NCI-H1417 treated with DMSO at 0.1 percent for 48 hours (cell line): ENCODE measurements at regions not wholly inside any gene's neighbourhood (a gene's known extent, or its start where the extent isn't known, plus 50 kb on each side); places are given as distances from the start of the nearest gene placed in this dataset.

ENCODE experiments used
- DNase-seq: peaks from one replicate; lab custom pipeline; 2025; lab: John Stamatoyannopoulos, UW

DNA sequence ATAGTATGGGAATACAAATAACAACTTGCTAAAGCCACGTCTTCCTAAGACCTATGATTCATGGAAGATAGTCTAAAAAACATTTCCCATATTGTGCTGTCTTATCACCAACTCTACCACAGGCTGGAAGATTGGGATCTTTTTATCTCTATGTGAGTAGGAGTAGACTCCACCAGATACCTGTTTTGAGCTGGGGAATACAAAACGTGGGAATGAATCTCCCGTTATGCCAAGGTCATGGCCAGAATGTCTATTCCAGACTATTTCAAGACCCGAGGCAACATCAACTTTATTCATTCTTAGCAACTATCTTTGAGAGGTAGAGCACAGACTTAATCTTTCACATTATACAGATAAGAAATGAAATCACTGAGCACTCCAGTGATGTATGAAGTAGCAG lies 2350.9 kb upstream of the WWC1 start:
- no peak for DNase-seq

DNA sequence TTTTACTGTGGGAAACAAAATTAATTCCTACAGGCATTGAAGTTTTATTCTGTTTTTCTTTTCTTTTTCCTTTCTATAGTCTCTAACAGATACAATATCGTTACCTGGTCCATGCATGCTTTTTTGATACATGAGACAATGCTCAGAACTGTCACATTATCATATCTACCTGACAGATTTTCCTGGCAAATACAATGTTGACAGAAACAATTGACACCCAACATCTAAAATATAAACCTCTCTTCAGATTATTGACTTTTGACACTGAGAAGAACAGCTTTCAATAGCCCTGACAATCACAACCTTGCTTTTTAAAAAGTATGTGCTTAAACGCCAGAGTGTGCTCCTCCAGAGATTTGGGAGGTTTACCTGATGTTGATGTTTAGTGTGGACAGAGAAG lies 2334.6 kb upstream of the WWC1 start:
- DNase-seq, result no peak

DNA sequence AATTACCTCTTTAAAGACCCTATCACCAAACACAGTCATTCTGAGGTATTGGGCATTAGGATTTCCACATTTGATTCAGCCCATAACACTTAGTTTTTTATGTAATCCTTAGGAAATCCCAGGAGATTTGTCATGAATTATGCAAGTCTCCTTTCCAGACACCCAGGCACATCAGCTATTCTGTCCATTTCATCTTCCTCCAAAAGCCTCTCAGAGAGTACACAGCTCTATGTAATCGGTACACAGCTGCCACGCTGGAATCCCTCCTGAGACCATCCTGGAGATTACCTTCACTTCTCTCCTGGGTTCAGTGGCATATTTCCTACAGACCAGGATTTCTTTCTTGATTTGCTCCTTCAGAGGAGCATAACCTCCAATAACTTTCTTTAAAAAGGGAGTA lies 2309.8 kb upstream of the WWC1 start:
- no peak for DNase-seq

DNA sequence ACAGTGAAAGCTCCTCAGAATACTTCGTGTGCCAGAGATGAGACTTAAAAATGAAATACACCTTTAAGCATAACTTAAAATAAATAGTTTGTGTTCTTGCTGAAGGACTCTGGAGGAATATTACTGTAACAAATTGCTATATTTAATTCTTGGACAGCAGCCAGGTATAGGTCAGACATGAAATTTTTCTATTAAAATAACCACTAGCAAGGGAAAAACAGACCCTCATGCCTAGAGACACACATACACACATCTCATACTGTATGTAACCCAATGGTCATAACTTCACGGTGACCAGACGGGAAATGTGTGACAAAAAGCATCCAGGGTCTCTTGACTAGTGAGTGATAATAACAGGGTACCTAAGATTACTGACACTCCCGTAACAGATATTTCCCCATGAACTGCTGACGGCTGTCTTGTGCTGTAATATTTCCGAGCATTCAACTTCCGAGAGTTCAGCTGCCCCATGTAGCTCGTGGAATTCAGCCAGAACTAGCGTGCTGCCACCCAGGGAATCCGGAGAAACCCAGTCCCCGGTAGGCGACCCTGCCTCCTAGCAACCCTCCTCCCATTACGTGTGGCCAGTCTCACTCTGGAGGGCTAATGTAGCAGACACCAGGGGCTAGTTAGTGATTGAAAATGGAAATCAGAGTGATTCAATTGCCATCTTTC lies 2295.1 kb upstream of the WWC1 start:
- no peak for DNase-seq

DNA sequence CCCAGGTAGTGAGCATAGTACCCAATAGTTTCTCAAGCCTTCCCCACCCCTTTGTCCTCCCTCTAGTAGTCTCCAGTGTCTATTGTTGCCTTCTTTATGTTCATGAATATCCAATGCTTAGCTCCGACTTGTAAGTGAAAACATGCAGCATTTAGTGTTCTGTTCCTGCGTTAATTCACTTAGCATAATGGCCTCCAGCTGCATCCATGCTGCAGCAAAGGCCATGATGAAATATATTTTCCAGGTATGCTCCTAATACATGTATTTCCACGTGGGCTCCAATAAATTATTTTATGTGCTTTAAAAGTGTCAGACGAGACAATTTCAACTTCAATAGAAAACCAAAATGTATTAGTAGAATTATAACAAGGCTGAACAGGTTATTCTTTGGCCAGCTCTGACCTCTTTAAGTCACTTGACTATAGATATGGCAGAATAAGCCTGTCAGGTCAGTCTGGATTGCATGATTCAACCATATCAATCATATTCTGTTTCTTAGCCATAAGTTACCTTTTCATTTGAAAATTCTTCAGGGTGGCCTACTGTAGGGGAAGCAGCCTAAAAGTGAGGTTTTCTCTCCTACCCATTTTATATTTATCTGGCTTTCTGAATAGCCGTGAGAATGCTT lies 2291.6 kb upstream of the WWC1 start:
- no peak for DNase-seq

DNA sequence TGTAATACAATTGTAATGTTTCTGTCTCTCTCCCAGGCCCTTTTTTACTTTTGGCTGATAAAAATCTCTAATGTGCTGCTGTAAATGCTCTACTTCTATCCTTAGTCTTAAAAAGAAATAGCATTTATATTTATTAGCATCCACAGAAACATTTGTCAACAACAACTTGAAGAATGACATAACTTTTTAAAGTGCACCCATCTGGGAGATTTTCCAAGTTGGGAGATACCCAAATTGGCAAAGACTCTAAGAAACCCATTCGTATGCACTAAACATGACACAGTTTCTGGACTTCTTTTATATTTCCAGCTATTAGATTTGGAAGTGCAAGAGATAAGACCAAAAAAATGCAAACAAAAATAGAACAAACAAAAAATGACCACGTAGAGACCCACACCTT lies 2287.4 kb upstream of the WWC1 start:
- DNase-seq, result no peak

DNA sequence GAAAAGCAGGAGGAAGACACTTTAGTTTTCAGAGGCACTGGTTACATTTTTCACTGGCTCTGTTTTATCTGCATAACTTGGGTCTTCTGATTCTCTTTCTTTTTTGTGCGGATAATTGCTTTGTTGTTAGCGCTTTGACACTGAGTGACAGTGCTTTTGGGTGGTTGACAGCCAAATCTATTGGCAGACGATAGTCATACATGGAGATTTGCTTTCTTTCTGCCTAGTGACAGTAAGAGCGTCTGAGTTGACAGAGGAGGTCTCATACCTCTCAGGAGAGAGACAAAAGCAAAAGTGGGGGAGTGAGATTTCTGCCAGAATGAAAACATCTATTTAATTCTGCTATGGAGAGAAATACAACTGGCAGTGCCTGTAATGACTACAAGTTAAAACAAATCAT lies 2278.0 kb upstream of the WWC1 start:
- no peak for DNase-seq

DNA sequence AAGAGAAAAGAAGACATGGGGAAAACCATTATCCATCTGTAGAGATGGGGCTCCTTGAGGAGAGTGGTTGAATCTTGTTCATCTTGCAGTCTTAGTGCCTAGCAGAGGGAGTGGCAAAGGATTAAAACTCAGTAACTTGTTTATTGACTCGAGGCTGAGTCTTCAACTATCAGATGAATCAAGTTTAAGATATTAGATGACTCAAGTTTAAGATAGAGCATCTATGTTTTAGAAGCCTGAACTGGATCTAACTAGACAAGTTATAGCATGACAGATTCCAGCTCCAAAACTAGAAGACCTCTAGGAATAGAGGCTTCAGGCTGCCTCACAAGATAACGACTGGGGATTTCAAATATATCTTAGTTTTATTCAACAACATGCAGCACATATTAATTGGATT lies 2277.2 kb upstream of the WWC1 start:
- no peak for DNase-seq

DNA sequence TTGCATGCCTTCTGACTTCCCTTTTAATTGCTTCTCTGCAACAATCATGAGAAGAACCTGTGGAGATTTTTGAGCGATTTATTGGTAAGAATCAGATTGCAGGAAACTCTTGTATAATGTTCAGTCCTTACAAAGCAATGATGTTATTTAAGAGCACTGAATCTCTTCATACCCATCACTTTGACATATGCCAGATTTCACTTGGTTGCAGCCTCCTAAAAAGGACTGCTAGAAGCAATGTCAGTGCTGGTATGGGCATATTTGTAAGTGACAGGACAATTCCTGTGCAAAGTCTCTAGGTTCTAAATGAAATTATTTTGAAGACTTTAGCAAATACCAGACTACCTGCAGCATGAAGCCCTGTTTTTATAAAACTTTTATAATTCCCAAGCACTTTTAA lies 2272.7 kb upstream of the WWC1 start:
- DNase-seq, result no peak

DNA sequence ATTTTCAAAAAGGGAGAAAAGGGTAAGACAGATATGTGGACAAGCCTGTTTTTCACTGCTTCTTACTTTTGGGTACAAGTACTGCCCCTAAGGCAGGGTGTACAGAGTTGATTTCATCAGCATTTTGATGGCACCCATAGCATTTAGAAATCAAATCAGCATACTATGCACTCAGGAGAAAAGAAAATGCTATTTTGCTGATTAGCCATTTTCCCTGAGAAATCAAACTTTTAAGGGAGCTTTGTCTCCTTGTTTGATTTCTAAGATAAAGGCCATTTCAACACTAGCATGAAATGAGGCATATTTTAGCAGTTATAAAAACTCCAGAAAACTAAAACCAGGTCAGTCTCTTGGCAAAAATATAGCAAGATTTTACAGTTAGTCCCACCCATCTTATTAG lies 2269.4 kb upstream of the WWC1 start:
- no peak for DNase-seq

DNA sequence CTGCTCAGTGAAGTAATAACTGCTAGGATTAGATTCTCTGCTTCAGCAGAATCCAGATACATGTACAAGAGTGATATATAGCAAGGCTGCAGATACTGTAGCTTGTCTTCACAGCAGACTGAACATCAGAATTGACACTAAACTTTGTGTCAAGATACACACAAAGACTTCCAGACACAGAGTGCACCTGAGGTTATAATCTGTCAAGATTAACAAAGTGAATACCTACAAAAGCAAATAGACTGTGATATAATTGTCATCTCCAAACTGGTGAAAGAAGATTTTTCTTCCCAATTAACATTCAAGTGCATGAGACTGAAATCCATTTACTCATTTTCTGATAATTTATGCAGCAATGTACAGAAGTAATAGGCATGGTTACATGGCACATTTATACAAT lies 2266.5 kb upstream of the WWC1 start:
- DNase-seq, result no peak

DNA sequence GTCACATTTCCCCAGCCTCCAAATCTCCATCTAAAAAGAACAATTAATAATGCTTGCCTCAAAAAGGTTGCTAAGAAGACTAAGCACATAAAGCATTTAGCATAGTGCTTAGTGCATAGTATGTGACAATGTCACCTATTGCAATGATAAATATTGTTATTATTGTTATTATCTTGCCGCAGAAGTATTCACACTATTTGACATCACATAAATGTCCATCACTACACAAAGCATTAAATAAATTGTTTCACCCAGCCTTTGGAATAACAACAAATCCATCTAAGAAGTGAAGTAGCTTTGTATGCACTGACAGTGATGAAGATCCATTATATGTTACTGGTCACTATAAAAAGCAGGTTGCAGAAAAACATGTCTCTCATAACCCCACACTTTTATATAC lies 2263.9 kb upstream of the WWC1 start:
- no peak for DNase-seq

DNA sequence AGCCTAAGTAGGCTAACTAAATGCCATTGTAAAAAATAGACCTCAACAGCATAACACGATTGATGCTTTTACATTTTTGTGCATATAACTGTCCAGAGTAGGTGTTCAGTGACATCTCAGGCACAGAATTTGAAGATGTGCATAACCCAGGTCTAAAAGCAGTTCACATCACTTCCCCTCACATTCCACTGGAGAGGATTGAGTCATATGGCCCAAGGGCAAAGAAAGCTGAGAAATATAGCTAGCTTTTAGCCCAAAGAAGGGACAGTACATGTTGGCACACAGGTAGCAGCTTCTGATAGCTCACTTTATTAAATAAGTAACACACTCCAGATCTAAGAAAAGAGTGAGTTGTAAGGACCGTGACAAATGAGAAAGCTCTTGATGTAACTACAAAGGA lies 2259.5 kb upstream of the WWC1 start:
- no peak for DNase-seq

DNA sequence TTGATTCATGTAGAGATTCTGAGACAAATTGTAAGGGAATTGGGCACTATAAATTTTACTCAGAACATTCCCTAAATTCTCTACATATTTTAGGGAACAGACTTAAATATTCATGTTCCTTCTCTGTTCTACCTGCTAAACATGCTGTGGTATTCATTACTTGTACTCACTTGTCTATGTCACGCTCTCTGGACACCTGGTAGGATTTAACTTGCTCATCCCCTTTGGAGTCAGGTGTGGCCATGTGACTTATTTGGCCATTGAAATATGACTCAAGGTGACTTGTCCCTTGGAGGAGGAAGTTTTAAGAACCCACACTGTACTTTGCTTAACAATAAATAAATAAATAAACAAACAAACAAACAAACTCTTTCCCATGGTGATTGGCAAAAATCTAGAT lies 2258.8 kb upstream of the WWC1 start:
- DNase-seq, result no peak

DNA sequence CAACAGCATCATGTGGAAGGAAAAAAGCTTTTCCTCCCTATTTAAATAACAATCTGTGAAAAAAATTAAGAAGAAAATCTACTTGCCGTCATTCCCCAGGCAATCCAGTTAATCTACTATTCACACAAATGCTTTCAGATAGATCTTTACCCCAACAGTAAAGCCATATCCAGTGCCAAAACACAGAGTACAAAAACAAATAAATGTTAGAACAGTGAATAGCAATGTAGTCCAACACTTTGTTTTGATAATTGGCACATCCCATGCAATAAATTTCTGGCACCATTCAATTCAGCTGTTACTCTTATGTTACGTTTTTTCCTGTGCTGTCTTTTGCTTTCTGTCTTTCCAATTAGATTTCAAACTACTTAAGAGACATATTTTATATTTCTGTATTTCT lies 2245.5 kb upstream of the WWC1 start:
- no peak for DNase-seq

DNA sequence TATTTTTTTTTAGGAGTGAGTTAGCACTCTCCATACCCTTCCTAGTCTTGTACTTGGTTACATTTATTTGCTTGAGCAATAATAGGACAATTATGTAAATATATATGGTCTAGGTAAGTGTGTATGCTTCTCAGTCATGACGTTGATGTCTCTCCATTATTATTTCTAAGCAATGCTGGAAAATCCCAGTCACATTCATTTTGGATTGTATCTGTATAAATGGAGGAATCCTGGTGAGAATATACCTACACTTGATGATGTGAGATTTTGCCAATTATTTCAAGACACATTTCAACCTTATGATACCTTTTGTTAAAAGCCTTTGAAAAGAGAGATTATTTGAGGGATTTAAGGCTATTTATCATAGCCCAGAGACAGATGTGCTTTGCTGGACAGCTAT lies 2244.5 kb upstream of the WWC1 start:
- no peak for DNase-seq

DNA sequence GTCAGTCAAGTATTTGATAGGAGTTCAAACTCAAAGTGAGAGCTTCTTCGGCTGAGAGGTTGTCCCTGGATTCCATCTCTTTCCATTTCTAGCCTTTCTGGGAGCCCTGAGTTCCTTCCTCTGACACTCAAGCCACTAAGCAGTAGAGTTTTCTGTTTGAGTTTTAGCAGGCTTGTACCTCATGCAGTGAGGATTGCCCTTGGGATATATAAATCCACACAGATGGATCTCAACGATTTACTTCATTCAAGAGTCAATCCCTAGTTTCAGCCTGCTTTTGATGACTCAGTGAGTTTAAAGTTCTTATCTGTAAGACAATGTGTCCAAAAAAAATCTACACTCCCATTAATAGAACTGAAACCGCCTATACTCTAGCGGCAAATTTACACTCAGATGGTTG lies 2240.9 kb upstream of the WWC1 start:
- no peak for DNase-seq

DNA sequence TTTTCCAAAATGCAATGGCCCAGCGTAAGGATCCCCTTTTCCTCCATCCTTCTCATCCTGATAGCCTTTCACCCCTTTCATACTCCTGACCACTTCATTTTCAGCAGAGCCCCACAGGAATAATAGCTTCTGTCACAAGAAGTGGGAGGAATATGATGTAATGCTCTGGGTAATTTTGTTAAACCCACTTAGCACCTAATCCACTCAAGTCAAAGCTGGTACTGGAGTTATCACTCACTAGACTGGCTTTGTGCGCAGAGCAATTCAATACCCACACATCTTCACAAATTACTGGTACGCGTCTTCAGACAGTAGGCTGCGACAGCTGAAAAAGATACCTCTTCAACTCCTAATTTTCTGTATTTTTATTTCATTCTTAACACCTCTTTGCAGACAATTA lies 2232.8 kb upstream of the WWC1 start:
- no peak for DNase-seq

DNA sequence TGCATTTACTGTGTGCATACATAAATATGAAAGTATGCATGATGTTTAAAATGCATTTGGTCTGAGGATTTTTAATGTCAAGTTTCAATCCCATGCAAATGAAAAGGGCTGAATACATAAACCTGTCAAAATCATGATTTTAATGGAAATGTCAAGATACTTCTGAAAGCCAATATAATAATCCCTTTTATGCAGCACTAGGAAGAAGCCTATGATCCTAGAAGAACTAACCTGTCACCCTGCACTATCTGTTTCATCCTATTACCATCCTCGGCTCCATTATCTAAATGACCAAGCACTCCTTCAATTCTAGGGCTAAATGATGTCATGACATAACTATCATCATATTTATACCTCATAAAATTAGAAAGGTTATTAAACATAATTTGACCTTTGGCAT lies 2229.4 kb upstream of the WWC1 start:
- no peak for DNase-seq

DNA sequence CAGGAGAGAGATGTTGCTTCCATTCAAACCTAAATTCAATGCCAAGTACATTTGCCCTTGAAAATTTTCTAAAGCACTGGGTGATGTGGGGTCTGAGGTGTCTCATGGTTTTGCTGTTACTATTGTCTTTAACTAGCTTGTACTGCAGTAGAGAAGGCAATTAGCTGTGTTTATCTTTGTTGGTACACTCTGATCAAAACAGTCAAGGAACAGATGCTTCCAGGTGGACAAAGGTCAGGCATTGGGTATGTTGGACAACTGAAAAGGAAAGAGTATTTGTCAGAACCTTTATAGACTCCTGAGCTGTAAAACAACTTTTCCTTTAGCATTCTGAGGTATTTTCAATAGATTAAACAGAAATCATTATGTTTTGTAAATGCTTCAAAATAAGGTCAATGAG lies 2228.7 kb upstream of the WWC1 start:
- DNase-seq, result no peak

DNA sequence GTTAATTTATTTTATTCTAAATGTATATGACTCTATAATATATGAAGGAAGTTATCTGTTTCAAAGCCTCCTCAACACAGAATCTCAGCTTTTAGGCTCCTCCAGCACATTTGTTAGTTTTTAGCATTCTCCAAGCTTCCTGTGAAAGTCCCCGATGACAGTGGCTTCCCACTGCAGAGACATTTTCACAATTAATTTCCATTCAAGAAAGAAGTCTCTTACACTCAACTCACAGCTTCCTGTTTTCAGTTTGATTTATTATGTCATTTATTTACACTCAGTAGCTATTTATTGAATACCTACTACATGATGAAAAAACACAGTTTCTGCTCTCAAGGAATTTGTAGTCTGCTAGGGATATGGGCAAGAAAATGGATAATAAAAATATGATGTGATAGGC lies 2228.2 kb upstream of the WWC1 start:
- no peak for DNase-seq

DNA sequence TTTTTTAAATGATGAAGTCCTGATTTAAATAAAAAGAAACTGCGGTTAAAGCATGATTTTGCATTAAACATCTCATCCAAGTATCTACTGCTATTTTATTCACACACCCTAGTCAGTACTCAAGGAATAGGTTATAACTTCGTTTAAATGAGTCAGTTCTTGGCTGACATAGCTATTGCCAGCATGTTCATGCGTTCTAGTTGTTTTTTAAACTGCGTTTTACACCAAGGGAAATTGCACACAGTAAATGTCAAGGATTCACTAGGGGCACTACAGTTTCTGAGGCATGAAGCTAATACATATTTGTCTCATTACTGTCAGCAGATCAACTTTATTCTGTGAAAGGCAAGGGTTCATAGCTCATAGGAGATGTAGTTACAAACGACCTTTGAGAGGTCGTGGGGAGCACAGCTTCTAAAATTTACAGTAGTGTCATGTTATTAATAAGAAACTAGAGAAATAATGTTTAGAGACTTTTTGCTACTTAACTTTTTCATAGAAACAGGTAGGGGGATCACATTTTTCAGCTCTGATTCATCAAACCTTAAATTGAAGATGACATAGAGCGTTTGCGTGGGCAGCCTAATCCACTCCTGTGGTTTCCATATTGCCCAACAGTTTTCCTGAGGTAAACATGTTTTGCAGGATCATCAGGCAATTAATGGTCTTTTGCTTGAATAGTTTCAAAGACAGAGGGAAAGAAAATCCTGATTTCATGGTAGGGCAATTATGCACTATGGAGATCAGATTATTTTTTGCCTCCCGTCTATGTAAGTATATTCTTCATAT lies 2222.7 kb upstream of the WWC1 start:
- no peak for DNase-seq

DNA sequence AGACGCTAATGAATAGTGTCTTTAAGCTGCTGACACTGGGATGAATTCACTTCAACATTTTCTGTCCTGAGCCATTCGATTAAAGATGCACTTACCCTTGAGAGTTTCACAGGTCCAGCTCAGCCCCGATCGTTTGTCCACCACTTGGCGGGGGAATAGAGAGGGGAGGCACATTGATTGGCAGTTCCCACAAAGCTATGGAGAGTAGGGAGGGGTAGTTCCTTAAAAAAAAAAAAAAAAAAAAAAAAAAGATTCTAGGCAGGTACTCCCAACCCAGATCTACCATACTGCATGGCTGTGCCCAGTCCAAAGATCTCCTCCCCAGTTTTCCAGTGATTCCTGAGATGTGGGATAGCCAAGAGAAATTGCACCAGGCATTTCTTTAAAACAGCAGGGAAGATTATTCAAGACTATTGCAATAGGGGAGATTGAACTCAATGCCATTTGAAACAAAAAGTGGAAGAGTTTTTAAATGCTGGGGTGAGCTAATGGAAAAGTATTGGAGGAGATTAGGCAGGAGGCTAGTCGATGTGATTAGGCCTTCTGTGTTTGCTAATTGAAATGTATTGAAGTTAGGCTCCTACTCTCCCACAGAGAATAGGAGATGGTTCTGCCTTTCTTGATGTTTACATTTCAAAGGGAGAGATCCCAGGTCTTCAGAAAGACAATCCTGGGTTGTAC lies 2217.4 kb upstream of the WWC1 start:
- DNase-seq, result no peak
